HepG2 (cell line): ENCODE measurements at regions not wholly inside any gene's neighbourhood (a gene's known extent, or its start where the extent isn't known, plus 50 kb on each side); places are given as distances from the start of the nearest gene placed in this dataset.
A peak's percentile ranks its signal among the peaks of the same experiment; 100 is the strongest.

Source experiments
- ARNTL ChIP-seq: sonication (generic); formaldehyde crosslinking; IDR thresholded peaks from 2 replicates; pipeline ENCODE4 v1.4.0; 2020; ENCODE audit warnings: mild to moderate bottlenecking, missing genetic modification reagents
- DMAP1 ChIP-seq: IDR thresholded peaks from 2 replicates; pipeline ENCODE4 v1.6.1; 2016
- EHMT2 ChIP-seq: fragments of 200-600 bp; sonication (generic); IDR thresholded peaks from 2 replicates; pipeline ENCODE4 v1.7.0; 2017; ENCODE audit warnings: antibody characterized with exemption, low read depth, low read length, borderline replicate concordance
- ETV5 ChIP-seq: IDR thresholded peaks from 2 replicates; pipeline ENCODE4 v1.6.1; 2018; ENCODE audit warnings: missing biosample characterization, missing genetic modification reagents, inconsistent platforms, borderline replicate concordance
- JDP2 ChIP-seq: sonication (generic); formaldehyde crosslinking; IDR thresholded peaks from 2 replicates; pipeline ENCODE4 v1.8.1; 2022; ENCODE audit warnings: missing genetic modification reagents, borderline replicate concordance
- JUN ChIP-seq: sonication (generic); formaldehyde crosslinking; IDR thresholded peaks from 2 replicates; pipeline ENCODE4 v1.4.0; 2020; ENCODE audit warnings: mild to moderate bottlenecking, missing genetic modification reagents
- KDM2A ChIP-seq: sonication (generic); formaldehyde crosslinking; IDR thresholded peaks from 2 replicates; pipeline ENCODE4 v1.4.0; 2020; ENCODE audit warnings: low read depth, missing genetic modification reagents, borderline replicate concordance
- KDM5A ChIP-seq: fragments of 200-600 bp; sonication (generic); IDR thresholded peaks from 2 replicates; pipeline ENCODE4 v1.7.0; 2018; ENCODE audit warnings: antibody characterized with exemption, mild to moderate bottlenecking, low read length, borderline replicate concordance
- MIER2 ChIP-seq: IDR thresholded peaks from 2 replicates; pipeline ENCODE4 v1.6.1; 2016; ENCODE audit warnings: missing biosample characterization, missing genetic modification reagents
- MYC ChIP-seq: sonication (generic); formaldehyde crosslinking; IDR thresholded peaks from 2 replicates; pipeline ENCODE4 v1.9.0; 2021; ENCODE audit warnings: missing genetic modification reagents, borderline replicate concordance
- NCOR1 ChIP-seq: fragments of 200-600 bp; sonication (generic); IDR thresholded peaks from 2 replicates; pipeline ENCODE4 v1.7.0; 2017; ENCODE audit warnings: antibody characterized with exemption, low read length, borderline replicate concordance
- NR2C2 ChIP-seq: sonication (generic); formaldehyde crosslinking; IDR thresholded peaks from 2 replicates; pipeline ENCODE4 v1.4.0; 2020; ENCODE audit warnings: missing genetic modification reagents, mild to moderate bottlenecking, moderate library complexity, borderline replicate concordance
- SIX1 ChIP-seq: sonication (generic); formaldehyde crosslinking; IDR thresholded peaks from 2 replicates; pipeline ENCODE4 v1.4.0; 2020; ENCODE audit warnings: missing genetic modification reagents, borderline replicate concordance
- SP140L ChIP-seq: sonication (generic); formaldehyde crosslinking; IDR thresholded peaks from 2 replicates; pipeline ENCODE4 v1.4.0; 2020; ENCODE audit warnings: missing genetic modification reagents, borderline replicate concordance
- TARDBP ChIP-seq: sonication (generic); formaldehyde crosslinking; IDR thresholded peaks from 2 replicates; pipeline ENCODE4 v1.8.0; 2022; ENCODE audit warnings: mild to moderate bottlenecking, missing genetic modification reagents
- TBX2 ChIP-seq: sonication (generic); formaldehyde crosslinking; IDR thresholded peaks from 2 replicates; pipeline ENCODE4 v1.5.0; 2020; ENCODE audit warnings: missing genetic modification reagents, mild to moderate bottlenecking, borderline replicate concordance
- ZNF317 ChIP-seq: sonication (generic); formaldehyde crosslinking; IDR thresholded peaks from 2 replicates; pipeline ENCODE4 v1.5.0; 2020; ENCODE audit warnings: mild to moderate bottlenecking, missing genetic modification reagents
- ZNF335 ChIP-seq: sonication (generic); formaldehyde crosslinking; IDR thresholded peaks from 2 replicates; pipeline ENCODE4 v1.4.0; 2020; ENCODE audit warnings: missing genetic modification reagents
- ZNF432 ChIP-seq: sonication (generic); formaldehyde crosslinking; IDR thresholded peaks from 2 replicates; pipeline ENCODE4 v1.5.0; 2020; ENCODE audit warnings: missing genetic modification reagents, mild to moderate bottlenecking, borderline replicate concordance
- ZNF546 ChIP-seq: sonication (generic); formaldehyde crosslinking; conservative IDR thresholded peaks from 2 replicates; pipeline ENCODE4 v1.8.1; 2023; ENCODE audit warnings: mild to moderate bottlenecking, missing genetic modification reagents
- ZNF547 ChIP-seq: sonication (generic); formaldehyde crosslinking; IDR thresholded peaks from 2 replicates; pipeline ENCODE4 v1.5.1; 2020; ENCODE audit warnings: mild to moderate bottlenecking, missing genetic modification reagents
- ZNF660 ChIP-seq: sonication (generic); formaldehyde crosslinking; IDR thresholded peaks from 2 replicates; pipeline ENCODE4 v1.5.1; 2020; ENCODE audit warnings: mild to moderate bottlenecking, low read depth, missing genetic modification reagents, borderline replicate concordance
- ZNF746 ChIP-seq: sonication (generic); formaldehyde crosslinking; IDR thresholded peaks from 2 replicates; pipeline ENCODE4 v1.8.0; 2022; ENCODE audit warnings: mild to moderate bottlenecking, missing genetic modification reagents
- ZNF772 ChIP-seq: sonication (generic); formaldehyde crosslinking; IDR thresholded peaks from 2 replicates; pipeline ENCODE4 v1.5.0; 2020; ENCODE audit warnings: mild to moderate bottlenecking, missing genetic modification reagents
- ZNF879 ChIP-seq: sonication (generic); formaldehyde crosslinking; IDR thresholded peaks from 2 replicates; pipeline ENCODE4 v1.8.1; 2023; ENCODE audit warnings: missing genetic modification reagents
- ZSCAN31 ChIP-seq: sonication (generic); formaldehyde crosslinking; IDR thresholded peaks from 2 replicates; pipeline ENCODE4 v1.5.0; 2020; ENCODE audit warnings: low read depth, mild to moderate bottlenecking, missing genetic modification reagents
- TF ChIP-seq, protein P1 (sequence below): sonication (generic); formaldehyde crosslinking; IDR thresholded peaks from 2 replicates; pipeline ENCODE4 v1.4.0; 2020; ENCODE audit warnings: missing genetic modification reagents, borderline replicate concordance

GRCh38 chr9:129252937-129253802, 75.1 kb upstream of the IER5L start (continued):
- TF ChIP-seq TBX2 (CRISPR knock-in tag) = peak; percentile 83; the same call in 1 of the 2 replicates
- TF ChIP-seq EHMT2 = no peak
- no peak for TF ChIP-seq ZNF879 (CRISPR knock-in tag)
- TF ChIP-seq DMAP1 = no peak
- TF ChIP-seq ZNF335 (CRISPR knock-in tag) = no peak
- TF ChIP-seq ZNF432 (CRISPR knock-in tag) = no peak
- TF ChIP-seq ZSCAN31 = peak; percentile 72; the same call in 1 of the 2 replicates
- TF ChIP-seq MIER2 = peak; percentile 50; the same call in 1 of the 2 replicates
- TF ChIP-seq JUN (CRISPR knock-in tag) = no peak
- no peak for TF ChIP-seq JDP2 (CRISPR knock-in tag)
- TF ChIP-seq MYC (CRISPR knock-in tag) = peak; percentile 65; the same call in 1 of the 2 replicates
- no peak for TF ChIP-seq ZNF546
- TF ChIP-seq ZNF746 = peak; percentile 79; the same call in 1 of the 2 replicates
- no peak for TF ChIP-seq KDM5A
- TF ChIP-seq, protein P1, sequence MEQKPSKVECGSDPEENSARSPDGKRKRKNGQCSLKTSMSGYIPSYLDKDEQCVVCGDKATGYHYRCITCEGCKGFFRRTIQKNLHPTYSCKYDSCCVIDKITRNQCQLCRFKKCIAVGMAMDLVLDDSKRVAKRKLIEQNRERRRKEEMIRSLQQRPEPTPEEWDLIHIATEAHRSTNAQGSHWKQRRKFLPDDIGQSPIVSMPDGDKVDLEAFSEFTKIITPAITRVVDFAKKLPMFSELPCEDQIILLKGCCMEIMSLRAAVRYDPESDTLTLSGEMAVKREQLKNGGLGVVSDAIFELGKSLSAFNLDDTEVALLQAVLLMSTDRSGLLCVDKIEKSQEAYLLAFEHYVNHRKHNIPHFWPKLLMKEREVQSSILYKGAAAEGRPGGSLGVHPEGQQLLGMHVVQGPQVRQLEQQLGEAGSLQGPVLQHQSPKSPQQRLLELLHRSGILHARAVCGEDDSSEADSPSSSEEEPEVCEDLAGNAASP (CRISPR knock-in tag) = peak; percentile 85; the same call in 1 of the 2 replicates
- TF ChIP-seq SP140L (CRISPR knock-in tag) = no peak
- peak; percentile 70; the same call in 1 of the 2 replicates for TF ChIP-seq TARDBP
- no peak for TF ChIP-seq ZNF660 (CRISPR knock-in tag)
- TF ChIP-seq SIX1 (CRISPR knock-in tag) = no peak
- TF ChIP-seq ZNF772 (CRISPR knock-in tag) = peak; percentile 94
- 0 out of 2 replicates have a peak, but pooled peaks have one; percentile 38 for TF ChIP-seq ARNTL (CRISPR knock-in tag)
- TF ChIP-seq NR2C2 (CRISPR knock-in tag) = peak; percentile 31; the same call in 1 of the 2 replicates
- peak; percentile 82 for TF ChIP-seq ZNF317 (CRISPR knock-in tag)
- TF ChIP-seq ETV5 = peak; percentile 98
- TF ChIP-seq NCOR1 = no peak
- peak; percentile 68; the same call in 1 of the 2 replicates for TF ChIP-seq KDM2A (CRISPR knock-in tag)
- peak; percentile 68 for TF ChIP-seq ZNF547 (CRISPR knock-in tag)
